ENCODE measurements at regions not wholly inside any gene's neighbourhood (a gene's known extent, or its start where the extent isn't known, plus 50 kb on each side); places are given as distances from the start of the nearest gene placed in this dataset.
"Not testable (repeated sequence)": the region's sequence is repeated elsewhere in the genome, so short reads cannot be mapped to it uniquely, and the experiment has no call there.

DNA sequence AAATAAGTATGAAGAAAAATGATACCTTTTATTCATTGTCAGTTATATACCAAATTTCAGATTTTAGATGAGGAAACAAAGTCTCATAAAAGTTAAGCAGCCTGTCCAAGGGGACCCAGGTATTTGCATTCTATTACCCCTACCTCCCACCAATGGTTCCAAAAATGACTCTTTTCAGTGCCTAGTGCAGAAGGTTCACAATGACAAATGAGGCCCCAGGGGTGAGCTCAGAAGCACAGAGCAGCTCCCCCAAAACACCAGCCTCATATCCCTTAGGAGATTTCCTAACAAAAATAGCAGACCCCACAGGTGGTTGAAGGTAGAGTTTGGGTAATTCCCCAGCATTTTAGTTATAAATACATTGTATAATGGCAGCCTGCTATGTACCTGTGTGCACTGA, 168.6 kb downstream of the REEP3 start:
- no peak for DNase-seq (ENCODE audit: low read depth)
- TF ChIP-seq, protein P1, sequence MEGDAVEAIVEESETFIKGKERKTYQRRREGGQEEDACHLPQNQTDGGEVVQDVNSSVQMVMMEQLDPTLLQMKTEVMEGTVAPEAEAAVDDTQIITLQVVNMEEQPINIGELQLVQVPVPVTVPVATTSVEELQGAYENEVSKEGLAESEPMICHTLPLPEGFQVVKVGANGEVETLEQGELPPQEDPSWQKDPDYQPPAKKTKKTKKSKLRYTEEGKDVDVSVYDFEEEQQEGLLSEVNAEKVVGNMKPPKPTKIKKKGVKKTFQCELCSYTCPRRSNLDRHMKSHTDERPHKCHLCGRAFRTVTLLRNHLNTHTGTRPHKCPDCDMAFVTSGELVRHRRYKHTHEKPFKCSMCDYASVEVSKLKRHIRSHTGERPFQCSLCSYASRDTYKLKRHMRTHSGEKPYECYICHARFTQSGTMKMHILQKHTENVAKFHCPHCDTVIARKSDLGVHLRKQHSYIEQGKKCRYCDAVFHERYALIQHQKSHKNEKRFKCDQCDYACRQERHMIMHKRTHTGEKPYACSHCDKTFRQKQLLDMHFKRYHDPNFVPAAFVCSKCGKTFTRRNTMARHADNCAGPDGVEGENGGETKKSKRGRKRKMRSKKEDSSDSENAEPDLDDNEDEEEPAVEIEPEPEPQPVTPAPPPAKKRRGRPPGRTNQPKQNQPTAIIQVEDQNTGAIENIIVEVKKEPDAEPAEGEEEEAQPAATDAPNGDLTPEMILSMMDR (conservative IDR thresholded peaks at IDR 0.05; ENCODE audit: control insufficient read depth, insufficient read depth, low read depth, low read length) = no peak
- H3K4me3 ChIP-seq (ENCODE audit: control insufficient read depth, low read depth, low read length) = no peak overlapping the region

- no peak overlapping the region for H3K4me3 ChIP-seq (ENCODE audit: control insufficient read depth, low read depth, low read length)
- DNase-seq (ENCODE audit: low read depth) = no peak
- TF ChIP-seq, protein P1 (conservative IDR thresholded peaks at IDR 0.05; ENCODE audit: control insufficient read depth, insufficient read depth, low read depth, low read length) = no peak
These were observed 171.2 kb downstream of the REEP3 start for GRCh38 chr10:63692220-63692896.

DNA sequence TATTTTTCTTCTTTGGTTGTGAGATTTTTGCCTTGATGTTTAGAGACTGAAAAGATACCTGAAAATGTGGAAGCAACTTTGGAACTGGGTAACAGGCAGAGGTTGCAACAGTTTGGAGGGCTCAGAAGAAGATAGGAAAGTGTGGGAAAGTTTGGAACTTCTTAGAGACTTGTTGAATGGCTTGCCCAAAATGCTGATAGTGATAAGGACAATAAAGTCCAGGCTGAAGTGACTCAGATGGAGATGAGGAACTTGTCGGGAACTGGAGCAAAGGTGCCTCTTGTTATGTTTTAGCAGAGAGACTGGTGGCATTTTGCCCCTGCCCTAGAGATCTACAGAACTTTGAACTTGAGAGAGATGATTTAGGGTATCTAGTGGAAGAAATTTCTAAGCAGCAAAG, 171.8 kb downstream of the REEP3 start:
- H3K4me3 ChIP-seq (ENCODE audit: control insufficient read depth, low read depth, low read length) = not testable (repeated sequence)
- DNase-seq (ENCODE audit: low read depth) = peak; percentile 50

DNA sequence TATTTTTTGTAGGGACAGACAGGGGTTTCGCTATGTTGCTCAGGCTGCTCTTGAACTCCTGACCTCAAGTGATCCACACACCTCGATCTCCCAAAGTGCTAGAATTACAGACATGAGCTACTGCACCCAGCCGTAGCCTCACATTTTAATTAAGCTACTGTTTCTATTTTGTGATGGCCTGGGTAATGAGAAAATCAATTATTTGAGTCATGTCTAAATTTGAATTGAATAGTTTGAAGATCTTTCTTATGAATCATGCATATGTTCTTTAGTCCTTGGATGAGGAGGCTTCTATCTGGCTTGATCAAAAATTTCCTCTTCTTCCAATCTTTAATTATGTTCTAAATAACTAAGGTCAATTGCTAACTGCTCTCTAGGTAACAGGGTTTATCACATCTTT, 175.0 kb downstream of the REEP3 start:
- no peak for DNase-seq (ENCODE audit: low read depth)
- H3K4me3 ChIP-seq (ENCODE audit: control insufficient read depth, low read depth, low read length) = no peak overlapping the region
- TF ChIP-seq, protein P1 (conservative IDR thresholded peaks at IDR 0.05; ENCODE audit: control insufficient read depth, insufficient read depth, low read depth, low read length) = no peak

GRCh38 chr10:63697956-63698786, 177.0 kb downstream of the REEP3 start:
- H3K4me3 ChIP-seq (ENCODE audit: control insufficient read depth, low read depth, low read length) = no peak overlapping the region
- DNase-seq (ENCODE audit: low read depth) = peak; percentile 66
- TF ChIP-seq, protein P1 (conservative IDR thresholded peaks at IDR 0.05; ENCODE audit: control insufficient read depth, insufficient read depth, low read depth, low read length) = no peak

- peak; percentile 70 for DNase-seq (ENCODE audit: low read depth)
- TF ChIP-seq, protein P1 (conservative IDR thresholded peaks at IDR 0.05; ENCODE audit: control insufficient read depth, insufficient read depth, low read depth, low read length) = no peak
- no peak overlapping the region for H3K4me3 ChIP-seq (ENCODE audit: control insufficient read depth, low read depth, low read length)
These were observed 177.6 kb downstream of the REEP3 start for GRCh38 chr10:63698787-63699150.

Measured in fibroblast of mammary gland (primary cell).